IMR-90 (cell line): ENCODE measurements at regions not wholly inside any gene's neighbourhood (a gene's known extent, or its start where the extent isn't known, plus 50 kb on each side); places are given as distances from the start of the nearest gene placed in this dataset.

Experiments
- ATAC-seq: fragments of 200-7000 bp; cut with Tn5 transposase; 2 replicates; pipeline ENCODE4 v1.9.1; 2020; ENCODE audit warnings: low read depth, mild to moderate bottlenecking, moderate library complexity
- BruUV-seq: library from RNA; stranded (reverse); fragments of 400-500 nt; replicated peaks from 2 replicates; lab custom pipeline; 2021; lab: Mats Ljungman, UMichigan
- CTCF ChIA-PET: fragments of 300-600 bp; formaldehyde crosslinking; extraction: SDS; loops from one replicate; lab custom pipeline; 2021; ENCODE audit warnings: antibody characterized with exemption; lab: Yijun Ruan, JAX
- POLR2A ChIA-PET: fragments of 300-600 bp; sonication (Branson Sonifier 250); formaldehyde crosslinking; loops from one replicate; lab custom pipeline; 2022; ENCODE audit warnings: antibody characterized with exemption; ENCODE audit not compliant: unreplicated experiment; lab: Charles Lee
- DNase-seq: peaks from one replicate; pipeline ENCODE4 v3.0.0; 2013
- H2AFZ ChIP-seq: replicated peaks from 2 replicates; pipeline ENCODE3; 2013; ENCODE audit warnings: low read length, mild to moderate bottlenecking; ENCODE audit not compliant: poor library complexity
- H2AK5ac ChIP-seq: 2 replicates; pipeline ENCODE4 v1.6.1; 2013; ENCODE audit warnings: low read depth, low read length, inconsistent platforms
- H2AK9ac ChIP-seq: replicated peaks from 2 replicates; pipeline ENCODE3; 2013; ENCODE audit warnings: mild to moderate bottlenecking, low read depth, low read length, moderate library complexity; ENCODE audit not compliant: poor library complexity
- H2BK120ac ChIP-seq: 2 replicates; pipeline ENCODE4 v1.6.1; 2013; ENCODE audit warnings: low read depth, low read length, inconsistent platforms
- H2BK15ac ChIP-seq: 3 replicates; pipeline ENCODE4 v1.6.1; 2013; ENCODE audit warnings: low read depth, low read length, inconsistent platforms
- H2BK20ac ChIP-seq: 2 replicates; pipeline ENCODE4 v1.6.1; 2013; ENCODE audit warnings: low read depth, mild to moderate bottlenecking, inconsistent platforms, low read length, moderate library complexity
- H2BK5ac ChIP-seq: 2 replicates; pipeline ENCODE4 v1.6.1; 2013; ENCODE audit warnings: mild to moderate bottlenecking, low read depth, low read length, inconsistent platforms; ENCODE audit not compliant: poor library complexity, severe bottlenecking
- H3K14ac ChIP-seq: replicated peaks from 2 replicates; pipeline ENCODE4 v1.6.1; 2013; ENCODE audit warnings: low read depth, low read length, inconsistent platforms
- H3K18ac ChIP-seq: 2 replicates; pipeline ENCODE4 v1.6.1; 2013; ENCODE audit warnings: low read depth, low read length, control low read depth
- H3K23ac ChIP-seq: 2 replicates; pipeline ENCODE4 v1.6.1; 2013; ENCODE audit warnings: low read depth, low read length, inconsistent platforms
- H3K27ac ChIP-seq: 2 replicates; pipeline ENCODE4 v1.5.1; 2013; ENCODE audit warnings: mild to moderate bottlenecking, control low read depth, low read length; ENCODE audit not compliant: insufficient read depth
- H3K27me3 ChIP-seq: 2 replicates; pipeline ENCODE4 v1.6.1; 2013; ENCODE audit warnings: low read length; ENCODE audit not compliant: control insufficient read depth, insufficient read depth
- H3K36me3 ChIP-seq: 2 replicates; pipeline ENCODE4 v1.6.1; 2013; ENCODE audit warnings: low read length, mixed read lengths; ENCODE audit not compliant: control insufficient read depth, insufficient read depth
- H3K4ac ChIP-seq: 2 replicates; pipeline ENCODE4 v1.6.1; 2013; ENCODE audit warnings: low read depth, low read length, inconsistent platforms
- H3K4me1 ChIP-seq: 2 replicates; pipeline ENCODE4 v1.6.1; 2013; ENCODE audit warnings: low read length, mixed read lengths; ENCODE audit not compliant: control insufficient read depth, insufficient read depth
- H3K4me2 ChIP-seq: 2 replicates; pipeline ENCODE4 v1.6.1; 2013; ENCODE audit warnings: low read depth, mild to moderate bottlenecking, control low read depth, low read length, moderate library complexity
- H3K4me3 ChIP-seq: 2 replicates; pipeline ENCODE4 v1.5.1; 2013; ENCODE audit warnings: low read depth, mild to moderate bottlenecking, control low read depth, low read length, moderate library complexity; ENCODE audit not compliant: insufficient read depth
- H3K56ac ChIP-seq: 2 replicates; pipeline ENCODE4 v1.6.1; 2013; ENCODE audit warnings: low read length, inconsistent platforms; ENCODE audit not compliant: insufficient read depth; ENCODE audit errors: extremely low read depth
- H3K79me1 ChIP-seq, 2 experiments: 2 replicates each; pipeline ENCODE4 v1.6.1; 2013; ENCODE audit warnings: low read length in 2 of 2, inconsistent platforms in 1 of 2, low read depth in 1 of 2
- H3K9ac ChIP-seq: 2 replicates; pipeline ENCODE4 v1.6.1; 2013; ENCODE audit warnings: low read depth, low read length, control low read depth
- H3K9me1 ChIP-seq: 2 replicates; pipeline ENCODE4 v1.6.1; 2013; ENCODE audit warnings: low read length, inconsistent platforms; ENCODE audit not compliant: insufficient read depth
- H3K9me3 ChIP-seq: 2 replicates; pipeline ENCODE4 v1.6.1; 2013; ENCODE audit warnings: low read length; ENCODE audit not compliant: control insufficient read depth, insufficient read depth
- H4K20me1 ChIP-seq: 2 replicates; pipeline ENCODE4 v1.6.1; 2013; ENCODE audit warnings: low read length, inconsistent platforms; ENCODE audit not compliant: insufficient read depth
- H4K5ac ChIP-seq: 2 replicates; pipeline ENCODE4 v1.6.1; 2013; ENCODE audit warnings: mild to moderate bottlenecking, low read depth, low read length, control low read depth
- H4K8ac ChIP-seq, 2 experiments: 2 replicates each; pipeline ENCODE4 v1.6.1; 2013; ENCODE audit warnings: low read depth in 2 of 2, low read length in 2 of 2, control low read depth in 1 of 2, inconsistent platforms in 1 of 2
- H4K91ac ChIP-seq: 2 replicates; pipeline ENCODE4 v1.6.1; 2013; ENCODE audit warnings: low read depth, low read length, inconsistent platforms; ENCODE audit not compliant: insufficient read depth
- BHLHE40 ChIP-seq: fragments of 150-350 bp; IDR thresholded peaks from 2 replicates; pipeline ENCODE4 v1.6.1; 2016; ENCODE audit warnings: mild to moderate bottlenecking, low read depth, low read length
- CHD1 ChIP-seq: IDR thresholded peaks from 2 replicates; pipeline ENCODE4 v1.6.1; 2012; ENCODE audit warnings: low read depth, low read length, improper control_type of control experiment
- MXI1 ChIP-seq: IDR thresholded peaks from 2 replicates; pipeline ENCODE4 v1.6.1; 2012; ENCODE audit warnings: low read depth, mild to moderate bottlenecking, low read length, moderate library complexity, borderline replicate concordance
- POLR2A ChIP-seq: IDR thresholded peaks from 2 replicates; pipeline ENCODE4 v1.6.1; 2012; ENCODE audit warnings: mild to moderate bottlenecking, low read depth, low read length
- RAD21 ChIP-seq: IDR thresholded peaks from 2 replicates; pipeline ENCODE4 v1.6.1; 2012; ENCODE audit warnings: low read length, improper control_type of control experiment
- RCOR1 ChIP-seq: IDR thresholded peaks from 2 replicates; pipeline ENCODE4 v1.6.1; 2012; ENCODE audit warnings: mild to moderate bottlenecking, low read length, improper control_type of control experiment; ENCODE audit not compliant: insufficient replicate concordance
- RFX5 ChIP-seq: IDR thresholded peaks from 2 replicates; pipeline ENCODE4 v1.8.0; 2012; ENCODE audit warnings: low read depth, mild to moderate bottlenecking, low read length, moderate library complexity
- SMC3 ChIP-seq: fragments of 150-350 bp; IDR thresholded peaks from 2 replicates; pipeline ENCODE4 v1.6.1; 2016; ENCODE audit warnings: low read depth, mild to moderate bottlenecking, antibody characterized with exemption, low read length, moderate library complexity
- WGBS, 2 experiments: methylation state at CpG; one replicate each; pipeline versions ENCODE4 v1.1.5 to v1.1.7; 2013; ENCODE audit warnings: missing lambda C conversion rate in 2 of 2; ENCODE audit not compliant: insufficient read length in 1 of 2; ENCODE audit errors: extremely low coverage in 2 of 2; 5-methylcytosine and 5-hydroxymethylcytosine counted together
- dilution Hi-C: fragments of 300-500 bp; cut with HindIII; formaldehyde crosslinking; loops from one replicate; pipeline ENCODE4 v1.14.3; 2018; ENCODE audit warnings: low sequenced_read_pairs; ENCODE audit not compliant: unreplicated experiment
- in situ Hi-C: fragments of 300-500 bp; cut with MboI; formaldehyde crosslinking; loops from 3 replicates; pipeline ENCODE4 v1.14.3; 2019; ENCODE audit warnings: low sequenced_read_pairs, inconsistent platforms, mixed read lengths
- intact Hi-C: fragments of 100-400 bp; cut with micrococcal nuclease; formaldehyde crosslinking; loops from 2 replicates; pipeline ENCODE4 v1.10.0; 2022
- TF ChIP-seq, protein P1 (sequence below): fragments of 150-350 bp; IDR thresholded peaks from 2 replicates; pipeline ENCODE4 v1.6.1; 2017; ENCODE audit warnings: mild to moderate bottlenecking, antibody characterized with exemption, low read length, low read depth

DNA sequence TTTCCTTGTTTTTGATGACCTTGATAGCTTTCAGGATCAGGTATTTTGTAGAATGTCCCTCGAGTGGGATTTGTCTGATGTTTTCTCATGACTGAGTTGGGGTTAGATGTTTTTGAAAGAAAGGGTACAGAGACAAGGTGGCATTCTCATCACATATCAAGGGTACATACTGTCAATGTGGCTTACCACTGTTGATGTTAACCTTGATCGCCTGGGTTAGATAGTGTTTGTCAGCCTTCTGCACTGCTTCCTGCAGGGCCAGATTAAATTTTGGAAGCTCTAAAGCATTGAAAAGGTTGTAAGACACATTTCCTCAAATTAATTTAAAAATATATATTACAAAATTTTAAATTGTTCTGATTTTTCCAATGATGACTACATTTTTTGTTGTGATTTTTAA, 287.4 kb upstream of the ACTBL2 start:
- no peak overlapping the region for H2BK5ac ChIP-seq
- no peaks in the 10 kb centered on the region for H3K9me3 ChIP-seq
- H3K27ac ChIP-seq, result no peak overlapping the region
- H2BK120ac ChIP-seq, result no peak overlapping the region
- no peak overlapping the region for H3K4ac ChIP-seq
- no peak overlapping the region for H3K9ac ChIP-seq
- no peaks in the 10 kb centered on the region for H3K27me3 ChIP-seq
- no peaks in the 10 kb centered on the region for H3K79me1 ChIP-seq
- no peak for TF ChIP-seq RFX5
- no peak for TF ChIP-seq RAD21
- no peak for TF ChIP-seq CHD1
- no peak for TF ChIP-seq MXI1
- no peak for TF ChIP-seq SMC3
- TF ChIP-seq BHLHE40, result no peak
- TF ChIP-seq RCOR1, result no peak
- TF ChIP-seq POLR2A, result no peak
- TF ChIP-seq, protein P1, sequence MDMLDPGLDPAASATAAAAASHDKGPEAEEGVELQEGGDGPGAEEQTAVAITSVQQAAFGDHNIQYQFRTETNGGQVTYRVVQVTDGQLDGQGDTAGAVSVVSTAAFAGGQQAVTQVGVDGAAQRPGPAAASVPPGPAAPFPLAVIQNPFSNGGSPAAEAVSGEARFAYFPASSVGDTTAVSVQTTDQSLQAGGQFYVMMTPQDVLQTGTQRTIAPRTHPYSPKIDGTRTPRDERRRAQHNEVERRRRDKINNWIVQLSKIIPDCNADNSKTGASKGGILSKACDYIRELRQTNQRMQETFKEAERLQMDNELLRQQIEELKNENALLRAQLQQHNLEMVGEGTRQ, result no peak
- ATAC-seq (no peak), DNase-seq (no peak)
- no peaks in the 10 kb centered on the region; the same call in 1 of the 2 replicates for H3K9me1 ChIP-seq
- no TSS peak for BruUV-seq
- no peaks in the 10 kb centered on the region for H3K36me3 ChIP-seq
- H3K23ac ChIP-seq, result no peak overlapping the region
- no peak overlapping the region for H4K5ac ChIP-seq
- intact Hi-C loops (loop anchor here (10.0 kb wide), 1 partner anchor 115 kb away; no protein-coding TSS in a partner anchor), dilution Hi-C loops (no loop called here), in situ Hi-C loops (no loop called here)
- H4K8ac ChIP-seq, result no peak overlapping the region
- CTCF ChIA-PET, result interaction anchor here (1.3 kb wide), 1 partner anchor 9 kb away, joined by 6 read pairs; no protein-coding TSS in a partner anchor
- H2AK9ac ChIP-seq, result no peak overlapping the region
- no peak overlapping the region for H2AK5ac ChIP-seq
- H3K4me3 ChIP-seq, result no peak overlapping the region
- POLR2A ChIA-PET, result no interaction called here
- no peak overlapping the region for H3K14ac ChIP-seq
- peak overlapping the region; percentile 58; the same call in 1 of the 3 replicates for H2BK15ac ChIP-seq
- no peak overlapping the region for H2AFZ ChIP-seq
- WGBS, 2 experiments, result no CpG with 5 or more reads among the region's 2 CpGs
- no peak overlapping the region for H3K4me2 ChIP-seq
- no peak overlapping the region for H4K91ac ChIP-seq
- no peaks in the 10 kb centered on the region for H4K20me1 ChIP-seq
- H3K4me1 ChIP-seq, result peaks cover 2% of the 10 kb centered on the region; the same call in 1 of the 2 replicates
- 0 out of 2 replicates have a peak overlapping the region, but pooled peaks have one; percentile 8 for H2BK20ac ChIP-seq
- no peak overlapping the region for H3K56ac ChIP-seq
- H3K18ac ChIP-seq, result no peak overlapping the region
